ENCODE measurements at regions not wholly inside any gene's neighbourhood (a gene's known extent, or its start where the extent isn't known, plus 50 kb on each side); places are given as distances from the start of the nearest gene placed in this dataset.

DNA sequence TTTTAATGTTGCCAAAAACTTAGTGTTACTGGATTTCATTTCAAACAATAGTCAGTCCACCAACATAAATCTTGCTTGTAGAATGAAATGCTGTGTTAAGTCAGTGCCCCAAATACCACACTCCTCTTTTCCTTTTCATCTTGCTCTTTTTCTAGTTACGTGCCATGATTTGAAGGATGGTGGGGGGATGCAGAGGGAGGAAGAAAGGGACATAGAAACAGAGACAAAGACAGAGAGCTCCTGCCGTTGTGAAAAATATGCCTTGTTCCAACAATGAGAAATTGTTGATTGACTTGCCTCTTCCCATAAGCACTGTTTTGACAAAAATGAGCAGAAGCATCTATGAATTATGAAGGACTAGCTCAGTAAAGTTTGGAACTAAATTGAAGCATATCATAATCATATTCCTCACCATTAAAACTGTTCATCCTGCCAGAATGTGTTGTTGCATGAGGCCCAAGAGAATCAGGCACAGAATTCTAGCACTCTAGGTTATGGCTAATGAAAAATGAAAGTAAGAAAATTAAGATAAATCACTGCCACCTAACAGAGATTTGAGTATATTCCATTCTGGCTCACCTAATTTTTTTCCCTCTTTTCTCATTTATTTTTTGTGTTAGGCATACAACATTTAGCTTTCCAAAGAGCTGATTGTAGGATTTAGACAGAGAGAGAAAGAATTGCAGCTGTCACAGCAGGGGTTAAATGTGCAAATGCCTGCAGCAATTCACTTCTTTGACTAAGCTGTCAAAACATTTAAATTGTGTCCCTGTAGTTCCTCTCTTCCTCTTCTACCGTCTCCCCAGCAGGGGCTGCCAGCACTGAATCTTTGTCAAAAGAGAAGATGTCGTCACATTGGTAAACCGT lies 111.6 kb upstream of the PTPN13 start:
- no peak overlapping the region for H3K27ac Mint-ChIP-seq
- H3K27me3 ChIP-seq (ENCODE audit: control insufficient read depth, insufficient read depth, low read length), result no peaks in the 10 kb centered on the region
- no peaks in the 10 kb centered on the region for H3K9me3 ChIP-seq (ENCODE audit: control insufficient read depth in 2 of 2, low read length in 2 of 2)
- DNase-seq (no peak), ATAC-seq (ENCODE audit: low read depth in 2 of 2) (no peak)
- H3K4me3 ChIP-seq (ENCODE audit: low read depth, low read length), result no peak overlapping the region
- no peak overlapping the region for H3K27ac ChIP-seq (ENCODE audit: insufficient read depth, low read length, poor library complexity, severe bottlenecking)
- H3K4me1 Mint-ChIP-seq, result no peaks in the 10 kb centered on the region
- H3K36me3 ChIP-seq (ENCODE audit: control insufficient read depth, insufficient read depth, low read length), result no peaks in the 10 kb centered on the region
- H3K36me3 Mint-ChIP-seq, result no peaks in the 10 kb centered on the region
- no peaks in the 10 kb centered on the region for H3K4me1 ChIP-seq (ENCODE audit: control insufficient read depth, insufficient read depth, low read length, poor library complexity, severe bottlenecking)
- H3K4me3 Mint-ChIP-seq, result no peak overlapping the region
- peaks cover 5% of the 10 kb centered on the region for H3K27me3 Mint-ChIP-seq
- H3K9me3 Mint-ChIP-seq, result peaks cover 0 to 2% (median 0%) of the 10 kb centered on the region in 7 donors

DNA sequence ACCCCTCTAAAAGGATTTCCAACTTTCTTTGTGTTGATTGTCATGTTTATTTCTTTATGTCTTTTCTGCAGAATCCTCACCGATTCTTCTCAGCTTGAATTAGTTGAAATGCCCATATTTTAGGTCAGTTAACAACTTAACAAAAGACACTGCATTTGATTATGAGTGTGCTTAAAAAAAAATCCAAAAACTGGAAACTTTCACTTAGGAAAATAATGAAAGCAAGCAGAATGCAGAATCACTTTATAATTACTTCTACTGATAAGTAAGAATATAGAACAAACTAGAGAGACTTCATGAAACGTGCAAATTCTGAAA lies 111.0 kb upstream of the PTPN13 start:
- Histone ChIP-seq H3K9me3 (ENCODE audit: control insufficient read depth in 2 of 2, low read length in 2 of 2) (no peaks in the 10 kb centered on the region), H3K27ac (ENCODE audit: insufficient read depth, low read length, poor library complexity, severe bottlenecking) (no peak overlapping the region), H3K4me1 (ENCODE audit: control insufficient read depth, insufficient read depth, low read length, poor library complexity, severe bottlenecking) (no peaks in the 10 kb centered on the region), H3K36me3 (ENCODE audit: control insufficient read depth, insufficient read depth, low read length) (no peaks in the 10 kb centered on the region), H3K4me3 (ENCODE audit: low read depth, low read length) (no peak overlapping the region), H3K27me3 (ENCODE audit: control insufficient read depth, insufficient read depth, low read length) (no peaks in the 10 kb centered on the region)
- H3K27ac Mint-ChIP-seq, result no peak overlapping the region
- H3K36me3 Mint-ChIP-seq, result no peaks in the 10 kb centered on the region
- ATAC-seq (ENCODE audit: low read depth in 2 of 2), result no peak
- H3K4me1 Mint-ChIP-seq, result no peaks in the 10 kb centered on the region
- peaks cover 0 to 2% (median 0%) of the 10 kb centered on the region in 7 donors for H3K9me3 Mint-ChIP-seq
- no peak for DNase-seq
- no peak overlapping the region for H3K4me3 Mint-ChIP-seq
- peaks cover 5% of the 10 kb centered on the region for H3K27me3 Mint-ChIP-seq

DNA sequence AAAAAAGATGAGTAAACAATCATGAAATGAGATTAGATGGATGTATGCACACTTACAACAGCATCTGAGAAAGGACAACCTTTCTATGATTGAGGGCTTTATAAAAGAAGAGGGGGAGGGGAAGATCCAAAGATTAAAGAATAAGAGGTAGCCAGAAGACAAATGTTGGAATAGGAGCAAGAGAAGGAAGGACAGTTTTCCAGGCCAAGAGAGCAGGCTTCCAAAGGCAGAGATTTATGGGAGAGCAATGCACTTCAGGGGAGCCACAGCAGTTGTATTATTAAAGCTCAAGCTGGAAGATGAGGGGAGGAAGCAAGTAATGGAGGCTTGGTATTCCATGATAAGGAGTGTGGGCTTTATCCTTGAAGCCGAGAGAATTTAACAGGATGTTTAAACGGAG lies 110.3 kb upstream of the PTPN13 start:
- H3K4me3 Mint-ChIP-seq, result no peak overlapping the region
- H3K36me3 Mint-ChIP-seq, result no peaks in the 10 kb centered on the region
- Histone ChIP-seq H3K4me1 (ENCODE audit: control insufficient read depth, insufficient read depth, low read length, poor library complexity, severe bottlenecking) (no peaks in the 10 kb centered on the region), H3K27me3 (ENCODE audit: control insufficient read depth, insufficient read depth, low read length) (no peaks in the 10 kb centered on the region), H3K27ac (ENCODE audit: insufficient read depth, low read length, poor library complexity, severe bottlenecking) (no peak overlapping the region), H3K4me3 (ENCODE audit: low read depth, low read length) (no peak overlapping the region), H3K36me3 (ENCODE audit: control insufficient read depth, insufficient read depth, low read length) (no peaks in the 10 kb centered on the region), H3K9me3 (ENCODE audit: control insufficient read depth in 2 of 2, low read length in 2 of 2) (no peaks in the 10 kb centered on the region)
- H3K27me3 Mint-ChIP-seq, result peaks cover 5% of the 10 kb centered on the region
- ATAC-seq (ENCODE audit: low read depth in 2 of 2) (no peak), DNase-seq (no peak)
- H3K9me3 Mint-ChIP-seq, result peaks cover 0 to 2% (median 0%) of the 10 kb centered on the region in 7 donors
- H3K4me1 Mint-ChIP-seq, result no peaks in the 10 kb centered on the region
- no peak overlapping the region for H3K27ac Mint-ChIP-seq

DNA sequence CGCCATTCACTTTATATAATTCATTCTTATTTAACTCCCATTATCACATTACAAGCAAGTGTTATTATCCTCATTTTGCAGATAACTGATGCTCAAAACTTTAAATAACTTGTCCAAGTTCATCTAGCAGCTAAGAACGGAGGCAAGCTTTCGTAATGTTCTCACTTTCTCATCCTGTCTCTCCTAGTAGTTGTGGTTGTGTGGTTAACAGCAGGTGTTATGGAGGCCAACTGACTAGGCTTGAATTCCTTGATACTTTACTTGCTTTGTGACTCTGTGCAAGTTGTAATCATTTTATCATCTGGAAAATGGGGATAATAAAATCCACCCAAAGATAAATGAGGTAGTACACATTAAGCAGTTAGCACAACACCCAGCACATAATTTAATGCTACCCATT lies 109.9 kb upstream of the PTPN13 start:
- ATAC-seq (ENCODE audit: low read depth in 2 of 2), result no peak
- peaks cover 5% of the 10 kb centered on the region for H3K27me3 Mint-ChIP-seq
- Histone ChIP-seq H3K27ac (ENCODE audit: insufficient read depth, low read length, poor library complexity, severe bottlenecking) (no peak overlapping the region), H3K36me3 (ENCODE audit: control insufficient read depth, insufficient read depth, low read length) (no peaks in the 10 kb centered on the region), H3K9me3 (ENCODE audit: control insufficient read depth in 2 of 2, low read length in 2 of 2) (no peaks in the 10 kb centered on the region), H3K4me3 (ENCODE audit: low read depth, low read length) (no peak overlapping the region), H3K4me1 (ENCODE audit: control insufficient read depth, insufficient read depth, low read length, poor library complexity, severe bottlenecking) (no peaks in the 10 kb centered on the region), H3K27me3 (ENCODE audit: control insufficient read depth, insufficient read depth, low read length) (no peaks in the 10 kb centered on the region)
- peaks cover 0 to 3% (median 0%) of the 10 kb centered on the region in 7 donors for H3K9me3 Mint-ChIP-seq
- no peaks in the 10 kb centered on the region for H3K4me1 Mint-ChIP-seq
- DNase-seq, result no peak
- H3K36me3 Mint-ChIP-seq, result no peaks in the 10 kb centered on the region
- H3K27ac Mint-ChIP-seq, result no peak overlapping the region
- H3K4me3 Mint-ChIP-seq, result no peak overlapping the region

DNA sequence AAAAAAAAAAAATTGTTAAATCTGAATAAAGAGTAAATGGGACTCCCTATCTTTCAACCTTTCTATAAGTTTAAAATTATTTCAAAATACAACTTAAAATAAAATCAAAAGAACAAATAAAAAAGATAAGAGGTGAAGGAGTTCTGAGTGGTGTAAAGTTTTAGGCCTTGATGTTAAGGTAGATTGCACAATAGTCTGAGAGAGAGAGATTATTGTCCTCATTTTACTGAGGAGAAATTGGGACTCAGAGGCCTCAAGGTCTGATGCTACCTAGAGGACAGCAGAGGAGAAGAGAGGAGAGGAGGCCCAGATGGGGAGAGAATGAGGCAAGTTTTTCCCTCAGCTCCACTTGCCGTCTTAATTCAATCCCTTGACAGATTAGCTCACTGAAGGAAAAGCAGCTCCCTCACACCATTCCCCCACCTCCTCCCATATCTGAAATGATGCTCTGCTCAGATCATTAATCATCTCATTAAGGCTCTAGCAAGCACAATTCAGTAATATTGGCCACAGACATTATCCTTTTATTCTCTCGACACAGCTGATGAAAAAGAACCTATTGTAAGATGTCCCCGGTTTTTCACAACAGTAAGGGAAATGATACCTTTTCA lies 106.3 kb upstream of the PTPN13 start:
- H3K27me3 Mint-ChIP-seq, result peaks cover 11% of the 10 kb centered on the region
- no peak for ATAC-seq (ENCODE audit: low read depth in 2 of 2)

DNA sequence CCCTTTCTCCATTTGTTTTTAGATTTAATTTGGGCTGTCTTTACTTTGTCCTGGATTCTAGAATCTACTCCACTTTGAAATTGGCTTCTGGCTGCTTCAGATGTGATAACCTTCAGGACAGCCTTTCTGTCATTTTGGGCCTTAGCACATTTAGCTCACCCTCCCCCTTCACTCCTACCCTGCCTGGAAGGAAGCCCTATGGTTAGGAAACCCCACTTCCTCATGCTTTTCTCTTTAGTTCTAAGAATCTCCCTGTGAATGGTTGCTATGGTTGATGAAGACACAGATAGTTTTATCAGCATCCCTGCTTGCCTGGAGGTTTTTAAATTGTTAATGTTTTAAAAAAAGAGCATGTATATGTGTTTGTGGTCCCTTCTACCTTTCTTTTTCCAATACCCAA lies 100.7 kb upstream of the PTPN13 start:
- ATAC-seq (ENCODE audit: low read depth in 2 of 2), result no peak
- Mint-ChIP-seq H3K27me3 (peaks cover 24% of the 10 kb centered on the region), H3K4me3 (no peak overlapping the region), H3K27ac (no peak overlapping the region), H3K9me3 (peaks cover 0 to 3% (median 0%) of the 10 kb centered on the region in 7 donors), H3K4me1 (no peaks in the 10 kb centered on the region), H3K36me3 (no peaks in the 10 kb centered on the region)
- Histone ChIP-seq H3K27me3 (ENCODE audit: control insufficient read depth, insufficient read depth, low read length) (no peaks in the 10 kb centered on the region), H3K36me3 (ENCODE audit: control insufficient read depth, insufficient read depth, low read length) (no peaks in the 10 kb centered on the region), H3K9me3 (ENCODE audit: control insufficient read depth in 2 of 2, low read length in 2 of 2) (no peaks in the 10 kb centered on the region), H3K27ac (ENCODE audit: insufficient read depth, low read length, poor library complexity, severe bottlenecking) (no peak overlapping the region), H3K4me3 (ENCODE audit: low read depth, low read length) (no peak overlapping the region), H3K4me1 (ENCODE audit: control insufficient read depth, insufficient read depth, low read length, poor library complexity, severe bottlenecking) (no peaks in the 10 kb centered on the region)
- DNase-seq, result no peak

More for the DNA sequence above, 106.3 kb upstream of the PTPN13 start:
- no peak overlapping the region for H3K4me3 ChIP-seq (ENCODE audit: low read depth, low read length)
- no peaks in the 10 kb centered on the region for H3K4me1 ChIP-seq (ENCODE audit: control insufficient read depth, insufficient read depth, low read length, poor library complexity, severe bottlenecking)
- H3K27ac ChIP-seq (ENCODE audit: insufficient read depth, low read length, poor library complexity, severe bottlenecking), result no peak overlapping the region
- no peaks in the 10 kb centered on the region for H3K9me3 ChIP-seq (ENCODE audit: control insufficient read depth in 2 of 2, low read length in 2 of 2)
- Mint-ChIP-seq H3K36me3 (no peaks in the 10 kb centered on the region), H3K4me3 (no peak overlapping the region), H3K4me1 (no peaks in the 10 kb centered on the region), H3K27ac (no peak overlapping the region), H3K9me3 (peaks cover 0 to 5% (median 0%) of the 10 kb centered on the region in 7 donors)
- H3K27me3 ChIP-seq (ENCODE audit: control insufficient read depth, insufficient read depth, low read length), result no peaks in the 10 kb centered on the region
- DNase-seq, result no peak
- H3K36me3 ChIP-seq (ENCODE audit: control insufficient read depth, insufficient read depth, low read length), result no peaks in the 10 kb centered on the region

DNA sequence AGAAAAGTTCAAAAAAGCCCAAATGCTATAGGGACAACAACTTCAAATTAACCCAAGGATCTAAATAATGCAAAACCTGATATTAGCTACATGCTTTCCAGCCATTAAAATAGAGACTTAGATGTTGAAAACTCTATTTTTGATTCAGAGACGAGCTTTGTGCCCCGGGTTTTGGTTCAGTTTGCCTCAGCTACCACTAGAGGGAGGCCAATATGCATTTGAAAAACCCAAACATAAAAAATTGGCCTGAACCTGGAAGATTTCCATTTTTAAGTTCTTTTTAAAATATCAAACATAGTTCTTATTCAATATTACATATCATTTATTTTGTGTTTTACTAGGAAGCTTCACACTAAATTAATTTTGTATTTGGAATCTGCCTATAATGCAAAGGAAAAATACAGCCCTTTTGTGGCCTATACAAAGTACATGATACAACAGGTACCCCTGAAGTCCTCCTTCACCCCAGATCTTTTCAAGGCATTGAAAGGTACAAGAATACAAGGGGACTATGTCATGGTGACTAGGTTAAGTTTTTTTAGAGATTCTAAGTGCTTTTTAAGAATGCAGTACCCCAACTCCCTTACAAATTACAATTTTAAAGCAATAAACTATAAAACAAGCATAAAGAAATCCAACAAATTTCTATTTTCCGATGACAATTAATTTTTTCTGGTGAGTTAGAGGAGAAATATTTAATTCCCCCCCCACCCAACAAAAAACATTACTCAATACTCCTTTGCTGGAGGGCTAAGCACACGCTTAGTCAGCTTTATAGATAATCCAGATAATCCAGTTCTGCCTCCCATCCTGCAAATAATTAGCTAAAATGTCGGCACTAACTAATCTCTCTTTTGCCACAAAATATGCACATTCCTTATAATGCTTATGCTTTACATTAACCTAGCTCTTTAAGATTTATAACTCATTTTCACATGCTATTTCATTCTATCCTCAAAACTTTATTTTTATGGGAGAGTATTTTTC lies 97.7 kb upstream of the PTPN13 start:
- Mint-ChIP-seq H3K36me3 (no peaks in the 10 kb centered on the region), H3K4me1 (no peaks in the 10 kb centered on the region), H3K9me3 (no peaks in the 10 kb centered on the region), H3K27ac (no peak overlapping the region), H3K27me3 (peaks cover 17% of the 10 kb centered on the region), H3K4me3 (no peak overlapping the region)
- H3K4me1 ChIP-seq (ENCODE audit: control insufficient read depth, insufficient read depth, low read length, poor library complexity, severe bottlenecking), result no peaks in the 10 kb centered on the region
- ATAC-seq (ENCODE audit: low read depth in 2 of 2), result no peak
- H3K9me3 ChIP-seq (ENCODE audit: control insufficient read depth in 2 of 2, low read length in 2 of 2), result no peaks in the 10 kb centered on the region
- DNase-seq, result peak in 2 of 3 donors; percentile 16 to 32
- no peak overlapping the region for H3K27ac ChIP-seq (ENCODE audit: insufficient read depth, low read length, poor library complexity, severe bottlenecking)
- no peaks in the 10 kb centered on the region for H3K36me3 ChIP-seq (ENCODE audit: control insufficient read depth, insufficient read depth, low read length)
- no peaks in the 10 kb centered on the region for H3K27me3 ChIP-seq (ENCODE audit: control insufficient read depth, insufficient read depth, low read length)
- H3K4me3 ChIP-seq (ENCODE audit: low read depth, low read length), result no peak overlapping the region
